ENCODE measurements at regions not wholly inside any gene's neighbourhood (a gene's known extent, or its start where the extent isn't known, plus 50 kb on each side); places are given as distances from the start of the nearest gene placed in this dataset.

GRCh38 chr7:25881317-25882037, 270.5 kb upstream of the NFE2L3 start:
- Histone ChIP-seq H4K20me1 (ENCODE audit: low read length) (no peaks in the 10 kb centered on the region), H2AFZ (ENCODE audit: low read length) (no peak overlapping the region), H3K4me1 (ENCODE audit: insufficient read depth, low read length) (no peaks in the 10 kb centered on the region), H3K9me2 (replicated peaks; ENCODE audit: low read length) (no peaks in the 10 kb centered on the region), H3F3A (ENCODE audit: low read length, unreplicated experiment) (no peaks in the 10 kb centered on the region), H3K9ac (ENCODE audit: low read length) (no peak overlapping the region), H3K36me3 (ENCODE audit: low read depth, low read length) (no peaks in the 10 kb centered on the region), H3K27ac (ENCODE audit: low read length) (no peak overlapping the region), H3K27me3 (ENCODE audit: low read length) (peaks cover 92% of the 10 kb centered on the region), H3K4me2 (ENCODE audit: low read length) (no peak overlapping the region), H3K9me3 (ENCODE audit: low read length) (no peaks in the 10 kb centered on the region), H3K79me2 (ENCODE audit: low read length) (no peaks in the 10 kb centered on the region), H3K4me3 (ENCODE audit: low read length) (no peak overlapping the region)
- intact Hi-C loops (cut with micrococcal nuclease), result no loop called here
- no peak for ATAC-seq
- TF ChIP-seq EZH2phosphoT487 (IDR thresholded peaks at IDR 0.05; ENCODE audit: borderline replicate concordance, low read length), result no peak
- TF ChIP-seq CTCF (conservative IDR thresholded peaks at IDR 0.05; ENCODE audit: low read depth, low read length), result no peak
- no peak for TF ChIP-seq EZH2 (IDR thresholded peaks at IDR 0.05; ENCODE audit: low read length, unreplicated experiment)
- POLR2A ChIA-PET (ENCODE audit: unreplicated experiment), result no interaction called here
- DNase-seq, result no peak
- CTCF ChIA-PET, result no interaction called here
- BruUV-seq (replicated peaks), result no TSS peak

GRCh38 chr7:25882151-25882773, 269.7 kb upstream of the NFE2L3 start:
- Histone ChIP-seq H3K9ac (ENCODE audit: low read length) (no peak overlapping the region), H3K36me3 (ENCODE audit: low read depth, low read length) (no peaks in the 10 kb centered on the region), H3K9me3 (ENCODE audit: low read length) (no peaks in the 10 kb centered on the region), H3K27me3 (ENCODE audit: low read length) (peaks cover 88% of the 10 kb centered on the region), H3K4me2 (ENCODE audit: low read length) (no peak overlapping the region), H4K20me1 (ENCODE audit: low read length) (no peaks in the 10 kb centered on the region), H2AFZ (ENCODE audit: low read length) (no peak overlapping the region), H3F3A (ENCODE audit: low read length, unreplicated experiment) (no peaks in the 10 kb centered on the region), H3K79me2 (ENCODE audit: low read length) (no peaks in the 10 kb centered on the region), H3K4me1 (ENCODE audit: insufficient read depth, low read length) (no peaks in the 10 kb centered on the region), H3K9me2 (replicated peaks; ENCODE audit: low read length) (no peaks in the 10 kb centered on the region), H3K27ac (ENCODE audit: low read length) (no peak overlapping the region), H3K4me3 (ENCODE audit: low read length) (no peak overlapping the region)
- ChIA-PET POLR2A (ENCODE audit: unreplicated experiment) (no interaction called here), CTCF (no interaction called here)
- DNase-seq (no peak), ATAC-seq (no peak)
- TF ChIP-seq CTCF (conservative IDR thresholded peaks at IDR 0.05; ENCODE audit: low read depth, low read length), result no peak
- TF ChIP-seq EZH2phosphoT487 (IDR thresholded peaks at IDR 0.05; ENCODE audit: borderline replicate concordance, low read length), result no peak
- no peak for TF ChIP-seq EZH2 (IDR thresholded peaks at IDR 0.05; ENCODE audit: low read length, unreplicated experiment)
- no TSS peak for BruUV-seq (replicated peaks)
- intact Hi-C loops (cut with micrococcal nuclease), result no loop called here

GRCh38 chr7:25884265-25884828, 267.7 kb upstream of the NFE2L3 start:
- TF ChIP-seq CTCF (conservative IDR thresholded peaks at IDR 0.05; ENCODE audit: low read depth, low read length) (no peak), EZH2 (IDR thresholded peaks at IDR 0.05; ENCODE audit: low read length, unreplicated experiment) (no peak), EZH2phosphoT487 (IDR thresholded peaks at IDR 0.05; ENCODE audit: borderline replicate concordance, low read length) (no peak)

More at GRCh38 chr7:25884265-25884828, 267.7 kb upstream of the NFE2L3 start:
- H3K79me2 ChIP-seq (ENCODE audit: low read length), result no peaks in the 10 kb centered on the region
- no peaks in the 10 kb centered on the region for H4K20me1 ChIP-seq (ENCODE audit: low read length)
- no peaks in the 10 kb centered on the region for H3K36me3 ChIP-seq (ENCODE audit: low read depth, low read length)
- no peaks in the 10 kb centered on the region for H3K9me3 ChIP-seq (ENCODE audit: low read length)
- ChIA-PET POLR2A (ENCODE audit: unreplicated experiment) (no interaction called here), CTCF (no interaction called here)
- DNase-seq (no peak), ATAC-seq (no peak)
- no peak overlapping the region for H3K27ac ChIP-seq (ENCODE audit: low read length)
- intact Hi-C loops (cut with micrococcal nuclease), result no loop called here
- H3F3A ChIP-seq (ENCODE audit: low read length, unreplicated experiment), result no peaks in the 10 kb centered on the region
- H3K4me1 ChIP-seq (ENCODE audit: insufficient read depth, low read length), result no peaks in the 10 kb centered on the region
- no peak overlapping the region for H2AFZ ChIP-seq (ENCODE audit: low read length)
- H3K4me2 ChIP-seq (ENCODE audit: low read length), result no peak overlapping the region
- no peak overlapping the region for H3K4me3 ChIP-seq (ENCODE audit: low read length)
- H3K9ac ChIP-seq (ENCODE audit: low read length), result no peak overlapping the region
- peaks cover 71% of the 10 kb centered on the region for H3K27me3 ChIP-seq (ENCODE audit: low read length)
- H3K9me2 ChIP-seq (replicated peaks; ENCODE audit: low read length), result no peaks in the 10 kb centered on the region
- BruUV-seq (replicated peaks), result no TSS peak

All from PC-3 (cell line).